B cell (primary cell): ENCODE measurements at regions not wholly inside any gene's neighbourhood (a gene's known extent, or its start where the extent isn't known, plus 50 kb on each side); places are given as distances from the start of the nearest gene placed in this dataset.

Source experiments
- ATAC-seq: fragments of 200-7000 bp; cut with Tn5 transposase; one replicate; pipeline ENCODE4 v1.10.0; 2021; ENCODE audit warnings: low read depth, mild to moderate bottlenecking, moderate number of reproducible peaks, moderate library complexity
- CTCF ChIA-PET: fragments of 350-600 bp; sonication (Branson Sonifier 250); formaldehyde crosslinking; loops from one replicate; lab custom pipeline; 2021; ENCODE audit warnings: antibody characterized with exemption, inconsistent platforms; lab: Charles Lee
- POLR2A ChIA-PET: fragments of 350-600 bp; sonication (Branson Sonifier 250); formaldehyde crosslinking; loops from one replicate; lab custom pipeline; 2021; ENCODE audit warnings: antibody characterized with exemption; lab: Charles Lee
- DNase-seq: peaks from one replicate; pipeline ENCODE4 v3.0.0; 2013
- H2AFZ ChIP-seq: 2 replicates; pipeline ENCODE4 v1.6.1; 2012; ENCODE audit warnings: mild to moderate bottlenecking, low read depth, low read length; ENCODE audit not compliant: insufficient read depth, poor library complexity, severe bottlenecking
- H3K27ac ChIP-seq, 2 donors: 1 replicate in 1 of 2; 2 replicates in 1 of 2; pipeline ENCODE4 v1.5.1; 2012 to 2013; ENCODE audit warnings: low read length in 2 of 2, mild to moderate bottlenecking in 2 of 2, moderate library complexity in 1 of 2
- H3K27me3 ChIP-seq, 4 experiments: fragments of 200-600 bp in 1 of 4; sonication (generic) in 1 of 4; replicated peaks in 1 of 4; 1 replicate in 2 of 4; 2 replicates in 2 of 4; pipeline versions ENCODE4 v1.6.1 to v1.7.0; 2013 to 2016; ENCODE audit warnings: low read length in 3 of 4, mild to moderate bottlenecking in 2 of 4, mixed read lengths in 1 of 4, moderate library complexity in 1 of 4; ENCODE audit not compliant: insufficient read depth in 4 of 4, control insufficient read depth in 3 of 4; ENCODE audit errors: control extremely low read depth in 1 of 4
- H3K36me3 ChIP-seq, 2 experiments: replicated peaks in 1 of 2; 1 replicate in 1 of 2; 2 replicates in 1 of 2; pipeline versions ENCODE4 v1.6.1 to v1.7.1; 2013; ENCODE audit warnings: low read length in 1 of 2; ENCODE audit not compliant: insufficient read depth in 2 of 2, control insufficient read depth in 1 of 2; ENCODE audit errors: control extremely low read depth in 1 of 2, extremely low read depth in 1 of 2
- H3K4me1 ChIP-seq, 2 donors: fragments of 200-600 bp in 1 of 2; sonication (generic) in 1 of 2; 1 replicate in 1 of 2; 2 replicates in 1 of 2; pipeline versions ENCODE4 v1.5.1 to v1.6.1; 2013 to 2017; ENCODE audit warnings: low read length in 2 of 2; ENCODE audit not compliant: control insufficient read depth in 2 of 2, insufficient read depth in 2 of 2
- H3K4me2 ChIP-seq: replicated peaks from 2 replicates; pipeline ENCODE3; 2012; ENCODE audit warnings: mild to moderate bottlenecking, low read depth, low read length; ENCODE audit not compliant: poor library complexity, severe bottlenecking
- H3K4me3 ChIP-seq, 5 experiments: fragments of 200-600 bp in 1 of 5; sonication (generic) in 1 of 5; 1 replicate in 3 of 5; 2 replicates in 2 of 5; pipeline versions ENCODE4 v1.5.1 to v1.7.0; 2011 to 2016; ENCODE audit warnings: low read length in 4 of 5, mild to moderate bottlenecking in 4 of 5, low read depth in 2 of 5, control low read depth in 1 of 5, moderate library complexity in 1 of 5; ENCODE audit not compliant: insufficient read depth in 1 of 5; ENCODE audit errors: control extremely low read depth in 1 of 5, extremely low read depth in 1 of 5
- H3K79me2 ChIP-seq: fragments of 200-600 bp; sonication (generic); one replicate; pipeline ENCODE4 v1.6.0; 2016; ENCODE audit warnings: low read length; ENCODE audit not compliant: control insufficient read depth, insufficient read depth
- H3K9ac ChIP-seq: fragments of 200-600 bp; sonication (generic); 2 replicates; pipeline ENCODE4 v1.6.1; 2017; ENCODE audit warnings: mild to moderate bottlenecking, low read length, moderate library complexity
- H3K9me3 ChIP-seq, 3 donors: one replicate each; pipeline versions ENCODE4 v1.6.1 to v1.7.1; 2013; ENCODE audit warnings: low read length in 2 of 3; ENCODE audit not compliant: control insufficient read depth in 2 of 3, insufficient read depth in 1 of 3; ENCODE audit errors: control extremely low read depth in 1 of 3
- H4K20me1 ChIP-seq: 2 replicates; pipeline ENCODE4 v1.6.0; 2012; ENCODE audit warnings: mild to moderate bottlenecking, low read length; ENCODE audit not compliant: insufficient read depth, control insufficient read depth, poor library complexity, severe bottlenecking
- H3K27ac Mint-ChIP-seq: one replicate; pipeline ENCODE4 v1.8.0; 2021; ENCODE audit warnings: mixed read lengths
- H3K27me3 Mint-ChIP-seq: one replicate; pipeline ENCODE4 v1.8.0; 2021; ENCODE audit warnings: mixed read lengths
- H3K4me1 Mint-ChIP-seq: one replicate; pipeline ENCODE4 v1.8.0; 2021; ENCODE audit warnings: mixed read lengths
- H3K4me3 Mint-ChIP-seq: one replicate; pipeline ENCODE4 v1.8.0; 2021; ENCODE audit warnings: mixed read lengths
- H3K9me3 Mint-ChIP-seq: one replicate; pipeline ENCODE4 v1.8.0; 2022; ENCODE audit warnings: mixed read lengths; ENCODE audit not compliant: insufficient read depth
- CTCF ChIP-seq: fragments of 200-600 bp; IDR thresholded peaks from one replicate; pipeline ENCODE4 v1.8.0; 2022; ENCODE audit warnings: antibody characterized with exemption, mild to moderate bottlenecking
- EZH2 ChIP-seq: IDR thresholded peaks from 2 replicates; pipeline ENCODE4 v1.6.1; 2012; ENCODE audit warnings: borderline replicate concordance, low read depth, mild to moderate bottlenecking, moderate library complexity, low read length; ENCODE audit not compliant: insufficient read depth, poor library complexity, severe bottlenecking
- WGBS: methylation state at CpG from one replicate; pipeline ENCODE4 v1.1.5; 2013; ENCODE audit warnings: missing lambda C conversion rate; ENCODE audit not compliant: insufficient coverage; 5-methylcytosine and 5-hydroxymethylcytosine counted together
- intact Hi-C: fragments of 100-400 bp; cut with micrococcal nuclease; formaldehyde crosslinking; loops from one replicate; pipeline ENCODE4 v1.10.0; 2022

DNA sequence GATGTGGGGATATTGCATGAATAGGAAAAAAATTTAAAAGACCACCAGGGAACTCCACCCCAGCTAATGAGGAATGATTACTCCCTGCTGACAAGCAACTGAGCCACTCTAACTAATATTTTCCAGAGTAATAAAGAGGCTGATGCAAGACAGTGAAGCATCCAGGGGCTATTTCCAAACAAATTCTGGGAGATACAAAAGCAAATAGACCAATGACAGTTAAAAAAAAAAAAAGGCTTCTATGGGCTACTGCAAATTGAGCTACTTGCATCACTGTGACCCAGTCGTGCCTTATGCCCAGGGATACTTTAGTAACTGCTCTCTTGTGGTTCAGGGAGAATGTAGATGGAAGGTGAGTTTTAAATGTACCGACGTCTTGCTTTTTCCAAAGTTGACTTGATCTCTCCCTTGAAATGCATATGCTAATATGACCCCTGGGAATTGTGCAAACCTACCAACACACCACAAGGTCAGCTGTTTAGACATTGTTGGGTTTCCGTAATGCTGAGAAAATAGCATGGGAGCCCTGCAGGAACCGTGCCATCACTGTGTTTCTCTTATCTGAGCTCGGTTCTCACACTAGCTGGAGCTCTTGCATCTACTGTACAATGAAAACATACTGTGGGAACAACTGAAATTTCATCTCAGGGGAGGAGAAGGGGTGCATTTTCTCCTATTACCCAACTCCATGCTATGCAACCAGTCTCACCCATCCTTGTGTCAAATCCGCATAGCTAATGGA lies 250.6 kb upstream of the MAP3K1 start:
- Histone ChIP-seq H2AFZ (no peak overlapping the region), H3K4me1 (peaks cover 34 to 35% of the 10 kb centered on the region in 2 donors), H4K20me1 (no peaks in the 10 kb centered on the region), H3K27ac (no peak overlapping the region), H3K36me3 (no peaks in the 10 kb centered on the region), H3K4me3 (peak overlapping the region in 2 of 5 experiments; percentile 9 to 11), H3K79me2 (no peaks in the 10 kb centered on the region), H3K27me3 (no peaks in the 10 kb centered on the region), H3K9ac (peak overlapping the region; percentile 19), H3K9me3 (no peaks in the 10 kb centered on the region), H3K4me2 (peak overlapping the region; percentile 68)
- CTCF ChIA-PET = interaction anchor here (1.0 to 4.1 kb wide), 12 partner anchors 11 to 294 kb away, joined by 3 to 21 read pairs (median 4); partner anchors contain the start of gene MAP3K1
- Mint-ChIP-seq H3K9me3 (peaks cover 2% of the 10 kb centered on the region), H3K4me3 (peak overlapping the region; percentile 56), H3K27ac (peak overlapping the region; percentile 59), H3K27me3 (no peaks in the 10 kb centered on the region), H3K4me1 (peaks cover 41% of the 10 kb centered on the region)
- POLR2A ChIA-PET = interaction anchor here (0.6 to 3.1 kb wide), 6 partner anchors 16 to 150 kb away, joined by 3 to 13 read pairs (median 4); no protein-coding TSS in a partner anchor
- ATAC-seq = no peak
- 86% methylated on average over 1 of the region's 7 CpGs for WGBS
- DNase-seq = no peak
- no peak for TF ChIP-seq CTCF
- TF ChIP-seq EZH2 = no peak
- intact Hi-C loops = loop anchor here (1.0 to 5.0 kb wide), 7 partner anchors 24 to 250 kb away; partner anchors contain the start of gene MAP3K1

DNA sequence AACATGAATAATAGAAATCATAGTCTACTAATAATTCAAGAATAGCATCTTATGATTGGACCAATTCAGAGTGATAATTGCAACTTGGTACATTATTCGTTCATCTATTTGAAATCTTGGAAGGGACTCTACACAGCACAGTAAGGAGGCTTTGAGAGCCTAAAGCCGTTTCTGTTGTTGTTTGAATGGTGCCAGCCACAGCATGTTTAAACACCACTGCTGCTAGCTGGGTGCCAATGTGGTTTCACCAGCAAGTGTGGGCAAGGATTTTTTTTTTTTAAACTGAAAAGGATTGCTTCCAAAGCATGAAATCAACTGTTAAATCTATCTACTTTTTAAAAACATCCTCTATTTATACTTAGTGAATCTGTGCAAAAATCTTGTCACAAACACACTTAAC lies 253.9 kb upstream of the MAP3K1 start:
- WGBS = 90% methylated on average over 2 of the region's 2 CpGs
- Histone ChIP-seq H3K4me3 (no peak overlapping the region), H3K9ac (no peak overlapping the region), H3K4me2 (no peak overlapping the region), H3K27me3 (no peaks in the 10 kb centered on the region), H3K36me3 (no peaks in the 10 kb centered on the region), H3K9me3 (no peaks in the 10 kb centered on the region), H2AFZ (no peak overlapping the region), H3K27ac (no peak overlapping the region), H3K4me1 (peaks cover 21 to 22% of the 10 kb centered on the region in 2 donors), H3K79me2 (no peaks in the 10 kb centered on the region), H4K20me1 (no peaks in the 10 kb centered on the region)
- H3K4me3 Mint-ChIP-seq = no peak overlapping the region
- intact Hi-C loops = no loop called here
- peaks cover 2% of the 10 kb centered on the region for H3K9me3 Mint-ChIP-seq
- ChIA-PET CTCF (interaction anchor here (1.1 kb wide), 1 partner anchor 277 kb away, joined by 4 read pairs; no protein-coding TSS in a partner anchor), POLR2A (no interaction called here)
- no peaks in the 10 kb centered on the region for H3K27me3 Mint-ChIP-seq
- H3K27ac Mint-ChIP-seq = no peak overlapping the region
- no peak for DNase-seq
- no peak for ATAC-seq
- TF ChIP-seq CTCF = no peak
- no peak for TF ChIP-seq EZH2
- H3K4me1 Mint-ChIP-seq = peaks cover 28% of the 10 kb centered on the region
